ENCODE measurements at regions not wholly inside any gene's neighbourhood (a gene's known extent, or its start where the extent isn't known, plus 50 kb on each side); places are given as distances from the start of the nearest gene placed in this dataset.

DNA sequence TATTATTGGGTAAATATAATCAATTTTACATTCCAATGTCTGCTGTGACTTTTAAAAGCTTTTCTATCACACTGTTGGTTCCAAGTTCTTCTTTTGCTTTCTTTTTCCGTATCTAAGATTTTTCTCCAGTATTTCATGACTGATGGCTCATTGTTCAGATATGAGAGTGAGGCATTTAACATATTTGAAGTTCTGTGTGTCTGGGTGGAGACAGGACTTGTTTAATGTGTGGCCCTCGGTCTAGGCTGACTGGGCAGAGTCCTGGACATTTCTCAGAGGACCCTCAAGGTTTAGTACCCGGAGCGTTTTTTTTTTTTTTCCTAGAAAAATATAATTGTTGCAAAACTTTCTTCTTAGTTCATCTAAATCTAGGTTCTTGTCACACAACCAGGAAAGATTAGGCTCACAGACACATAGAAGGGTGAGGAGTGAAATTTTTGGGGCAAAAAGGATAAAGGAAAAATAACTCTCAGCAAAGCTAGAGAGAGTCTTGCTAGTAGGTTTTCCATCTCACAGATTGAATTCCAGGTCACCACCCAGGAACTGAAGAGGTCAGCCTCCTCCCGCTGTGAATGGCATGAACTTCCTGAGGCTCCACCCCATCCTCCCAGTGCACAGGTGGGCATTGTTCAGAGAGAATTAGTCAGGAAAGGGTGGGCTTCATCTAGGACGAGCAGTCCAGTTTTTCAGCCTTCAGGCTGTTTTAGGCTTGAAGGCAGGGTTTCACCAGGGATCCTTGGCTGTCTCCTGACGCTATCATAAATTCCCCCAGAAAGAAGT, 1002.4 kb upstream of the PCDH9 start:
- H2BK120ac ChIP-seq (replicated peaks; ENCODE audit: low read depth, low read length): no peak overlapping the region
- H3K4me1 ChIP-seq (replicated peaks in 1 of 4; ENCODE audit: control insufficient read depth in 3 of 4, insufficient read depth in 4 of 4, low read length in 3 of 4): peaks cover 0 to 7% (median 1%) of the 10 kb centered on the region in 4 experiments; a peak in 4 of 7 replicates
- no peaks in the 10 kb centered on the region for H3K9me3 ChIP-seq (ENCODE audit: insufficient read depth in 2 of 2, low read depth in 1 of 2, low read length in 1 of 2)
- TF ChIP-seq HDAC2 (IDR thresholded peaks at IDR 0.05; ENCODE audit: borderline replicate concordance in 1 of 2, low read depth in 2 of 2, low read length in 2 of 2) (no peak), PHF8 (conservative IDR thresholded peaks at IDR 0.05; ENCODE audit: low read depth, low read length) (no peak), KDM1A (IDR thresholded peaks at IDR 0.05; ENCODE audit: borderline replicate concordance, low read length) (no peak), POLR2AphosphoS5 (IDR thresholded peaks at IDR 0.05; ENCODE audit: low read depth, low read length) (no peak), JUND (IDR thresholded peaks at IDR 0.05; ENCODE audit: low read length) (no peak), SIX5 (IDR thresholded peaks at IDR 0.05; ENCODE audit: low read depth, low read length) (no peak), CBX5 (IDR thresholded peaks at IDR 0.05; ENCODE audit: low read depth, low read length) (no peak)
- H3K4ac ChIP-seq (replicated peaks; ENCODE audit: insufficient read length, low read depth, low read length): no peak overlapping the region
- no peaks in the 10 kb centered on the region for H3K36me3 ChIP-seq (ENCODE audit: control insufficient read depth in 2 of 4, insufficient read depth in 4 of 4, low read length in 3 of 4)
- DNase-seq (ENCODE audit: low read depth in 1 of 2, low spot score in 2 of 2) (no peak), FAIRE-seq (peak; percentile 45)
- H3K27ac ChIP-seq (ENCODE audit: low read depth, low read length): no peak overlapping the region
- H4K20me1 ChIP-seq (replicated peaks in 1 of 2; ENCODE audit: control insufficient read depth in 1 of 2, insufficient read depth in 2 of 2, low read length in 2 of 2): no peaks in the 10 kb centered on the region
- H3K4me2 ChIP-seq (ENCODE audit: insufficient read depth in 1 of 2, low read depth in 2 of 2, low read length in 2 of 2): no peak overlapping the region; a peak in 1 of 4 replicates
- H4K91ac ChIP-seq (replicated peaks; ENCODE audit: insufficient read length, low read length): no peak overlapping the region
- no peak overlapping the region for H3K14ac ChIP-seq (ENCODE audit: insufficient read length)
- WGBS, 2 experiments (ENCODE audit: extremely low coverage in 1 of 2, insufficient coverage in 1 of 2, insufficient read length in 1 of 2, insufficient replicate concordance in 2 of 2, low coverage in 1 of 2, low lambda C conversion rate in 2 of 2, missing lambda C conversion rate in 1 of 2): 89% methylated on average over 7 of the region's 7 CpGs; no CpG with 5 or more reads in 1 of the 2 experiments
- no peak overlapping the region for H3K4me3 ChIP-seq (ENCODE audit: extremely low read depth in 1 of 4, insufficient read depth in 2 of 4, low read depth in 3 of 4, low read length in 4 of 4)
- no peak overlapping the region for H2BK5ac ChIP-seq (ENCODE audit: low read depth, low read length)
- no peak overlapping the region; the same call in 1 of the 2 replicates for H2AK5ac ChIP-seq (ENCODE audit: low read depth, low read length)
- no peaks in the 10 kb centered on the region for H3K23me2 ChIP-seq (ENCODE audit: low read depth, low read length)
- H3K9ac ChIP-seq (replicated peaks in 1 of 4; ENCODE audit: extremely low read depth in 1 of 4, low read depth in 3 of 4, low read length in 3 of 4): no peak overlapping the region
- no peak overlapping the region for H3K18ac ChIP-seq (ENCODE audit: extremely low read depth, low read length)
- H2BK12ac ChIP-seq (ENCODE audit: low read depth, low read length): no peak overlapping the region; the same call in 1 of the 2 replicates
- no peaks in the 10 kb centered on the region for H3K27me3 ChIP-seq (replicated peaks in 1 of 4; ENCODE audit: control insufficient read depth in 3 of 4, extremely low read depth in 1 of 4, insufficient read depth in 3 of 4, low read length in 3 of 4)
- CTCF ChIA-PET (ENCODE audit: partially characterized antibody): interaction anchor here (0.7 kb wide), 1 partner anchor 152 kb away, joined by 3 read pairs; no protein-coding TSS in a partner anchor
- no peak overlapping the region for H3K23ac ChIP-seq (ENCODE audit: insufficient read length)
- H4K8ac ChIP-seq (ENCODE audit: extremely low read depth, insufficient read depth, low read length): no peak overlapping the region
- no peak overlapping the region for H4K5ac ChIP-seq (ENCODE audit: insufficient read length, low read depth, low read length)
- H3K56ac ChIP-seq (replicated peaks; ENCODE audit: insufficient read length, low read depth, low read length): no peak overlapping the region
- no peak overlapping the region for H2BK20ac ChIP-seq (ENCODE audit: low read length)
- POLR2A ChIA-PET (ENCODE audit: partially characterized antibody): no interaction called here
- no peaks in the 10 kb centered on the region for H3K79me1 ChIP-seq (ENCODE audit: low read depth, low read length)
- H2AFZ ChIP-seq (ENCODE audit: low read length): 0 out of 2 replicates have a peak overlapping the region, but pooled peaks have one; percentile 63
- no peaks in the 10 kb centered on the region for H3K79me2 ChIP-seq (ENCODE audit: control insufficient read depth in 1 of 2, insufficient read depth in 2 of 2, low read length in 2 of 2)
- H2BK15ac ChIP-seq (ENCODE audit: low read length): peak overlapping the region; percentile 75; the same call in 1 of the 2 replicates

Data from H1 (cell line).